WI38 (cell line): ENCODE measurements at regions not wholly inside any gene's neighbourhood (a gene's known extent, or its start where the extent isn't known, plus 50 kb on each side); places are given as distances from the start of the nearest gene placed in this dataset.

ENCODE experiments used
- H3K4me3 ChIP-seq: 2 replicates; pipeline ENCODE4 v1.5.1; 2011; ENCODE audit warnings: low read depth, mild to moderate bottlenecking, control low read depth, low read length
- TF ChIP-seq, protein P1 (sequence below): IDR thresholded peaks from 2 replicates; pipeline ENCODE4 v1.5.1; 2012; ENCODE audit warnings: low read depth, mild to moderate bottlenecking, control low read depth, low read length

DNA sequence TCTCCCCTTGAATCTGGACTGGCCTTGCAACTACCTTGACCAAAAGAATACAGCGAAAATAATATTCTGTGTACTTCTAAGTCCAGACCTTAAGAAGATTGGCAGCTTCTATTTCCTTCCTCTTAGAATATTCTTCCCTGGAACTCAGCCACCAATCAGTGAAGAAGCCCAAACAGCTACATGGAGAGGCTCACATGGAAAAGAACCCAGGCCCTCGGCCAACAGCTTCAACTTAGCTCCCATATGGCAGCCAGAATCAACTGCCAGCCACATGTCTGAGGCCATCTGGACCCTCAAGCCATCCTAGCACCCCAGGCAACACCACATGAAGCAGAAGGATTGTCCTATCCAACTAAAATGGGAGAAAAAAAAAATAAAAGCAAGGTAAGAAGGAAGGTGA lies 178.8 kb downstream of the IBTK start:
- H3K4me3 ChIP-seq: no peak overlapping the region
- TF ChIP-seq, protein P1, sequence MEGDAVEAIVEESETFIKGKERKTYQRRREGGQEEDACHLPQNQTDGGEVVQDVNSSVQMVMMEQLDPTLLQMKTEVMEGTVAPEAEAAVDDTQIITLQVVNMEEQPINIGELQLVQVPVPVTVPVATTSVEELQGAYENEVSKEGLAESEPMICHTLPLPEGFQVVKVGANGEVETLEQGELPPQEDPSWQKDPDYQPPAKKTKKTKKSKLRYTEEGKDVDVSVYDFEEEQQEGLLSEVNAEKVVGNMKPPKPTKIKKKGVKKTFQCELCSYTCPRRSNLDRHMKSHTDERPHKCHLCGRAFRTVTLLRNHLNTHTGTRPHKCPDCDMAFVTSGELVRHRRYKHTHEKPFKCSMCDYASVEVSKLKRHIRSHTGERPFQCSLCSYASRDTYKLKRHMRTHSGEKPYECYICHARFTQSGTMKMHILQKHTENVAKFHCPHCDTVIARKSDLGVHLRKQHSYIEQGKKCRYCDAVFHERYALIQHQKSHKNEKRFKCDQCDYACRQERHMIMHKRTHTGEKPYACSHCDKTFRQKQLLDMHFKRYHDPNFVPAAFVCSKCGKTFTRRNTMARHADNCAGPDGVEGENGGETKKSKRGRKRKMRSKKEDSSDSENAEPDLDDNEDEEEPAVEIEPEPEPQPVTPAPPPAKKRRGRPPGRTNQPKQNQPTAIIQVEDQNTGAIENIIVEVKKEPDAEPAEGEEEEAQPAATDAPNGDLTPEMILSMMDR: no peak

DNA sequence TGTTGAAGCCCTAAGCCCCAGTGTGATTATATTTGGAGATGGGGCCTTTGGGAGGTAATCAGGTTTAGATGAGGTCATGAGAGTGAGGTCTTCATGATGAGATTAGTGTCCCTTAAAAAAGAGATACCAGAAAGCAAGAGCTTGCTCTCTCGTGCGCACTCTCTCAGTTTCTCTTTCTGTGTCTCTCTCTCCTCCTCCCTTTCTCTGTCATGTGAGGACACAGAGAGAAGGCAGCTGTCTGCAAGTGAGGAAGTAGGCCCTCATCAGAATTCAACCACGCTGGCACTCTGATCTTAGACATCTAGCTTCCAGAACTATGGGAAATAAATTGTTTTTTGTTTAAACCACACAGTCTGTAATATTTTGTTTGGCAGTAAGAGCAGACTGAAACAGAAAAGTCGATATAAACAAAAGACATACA lies 180.5 kb downstream of the IBTK start:
- H3K4me3 ChIP-seq: no peak overlapping the region
- TF ChIP-seq, protein P1: no peak

DNA sequence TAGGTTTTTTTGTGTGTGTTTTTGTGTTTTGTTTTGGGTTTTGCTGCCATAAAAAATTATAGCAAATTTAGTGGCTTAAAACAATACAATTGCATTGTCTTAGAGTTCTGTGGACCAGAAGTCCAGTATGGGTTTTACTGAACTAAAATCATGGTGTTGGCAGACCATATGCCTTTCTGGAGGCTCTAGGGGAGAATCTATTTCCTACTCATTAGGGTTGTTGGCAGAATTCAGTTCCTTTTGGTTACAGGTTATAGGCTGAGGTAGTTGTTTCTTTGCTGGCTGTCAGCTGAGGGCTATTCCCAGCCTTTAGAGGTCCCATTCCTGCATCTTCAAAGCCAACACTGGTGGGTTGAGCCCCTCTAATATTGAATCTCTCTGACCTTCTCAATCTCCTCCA lies 181.3 kb downstream of the IBTK start:
- TF ChIP-seq, protein P1: no peak
- no peak overlapping the region for H3K4me3 ChIP-seq

DNA sequence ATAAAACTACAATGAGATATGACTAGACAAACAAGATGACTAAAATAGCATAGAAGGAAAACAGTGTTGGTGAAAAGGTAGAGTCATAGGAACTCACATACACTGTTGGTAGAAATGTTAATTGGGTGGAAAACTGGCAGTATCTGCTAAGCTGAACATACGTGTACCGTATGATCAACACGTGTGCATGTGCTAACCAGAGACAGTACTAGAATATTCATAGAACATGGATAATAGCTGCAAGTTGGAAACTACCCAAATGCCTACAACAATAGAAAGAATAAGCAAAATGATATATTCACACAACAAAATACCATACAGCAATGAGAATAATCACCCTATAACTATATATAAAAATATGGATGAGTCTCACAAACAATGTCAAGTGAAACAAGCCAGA lies 184.0 kb downstream of the IBTK start:
- no peak overlapping the region for H3K4me3 ChIP-seq
- TF ChIP-seq, protein P1: no peak

DNA sequence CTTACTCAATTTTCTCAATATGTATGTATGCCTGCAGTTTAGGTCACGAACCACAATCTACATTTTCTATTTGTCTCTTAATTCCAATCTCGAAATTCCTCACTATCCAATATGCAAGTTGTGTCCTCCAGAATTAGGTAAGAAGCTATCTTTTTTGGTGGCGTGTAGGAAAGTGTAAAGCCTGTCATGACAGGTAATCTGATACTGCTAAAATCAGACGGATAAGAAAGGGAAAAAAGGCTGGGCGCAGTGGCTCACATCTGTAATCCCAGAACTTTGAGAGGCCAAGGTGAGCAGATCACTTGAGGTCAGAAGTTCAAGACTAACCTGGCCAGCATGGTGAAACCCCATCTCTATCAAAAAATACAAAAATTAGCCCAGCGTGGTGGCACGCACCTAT lies 185.3 kb downstream of the IBTK start:
- TF ChIP-seq, protein P1: no peak
- no peak overlapping the region for H3K4me3 ChIP-seq

DNA sequence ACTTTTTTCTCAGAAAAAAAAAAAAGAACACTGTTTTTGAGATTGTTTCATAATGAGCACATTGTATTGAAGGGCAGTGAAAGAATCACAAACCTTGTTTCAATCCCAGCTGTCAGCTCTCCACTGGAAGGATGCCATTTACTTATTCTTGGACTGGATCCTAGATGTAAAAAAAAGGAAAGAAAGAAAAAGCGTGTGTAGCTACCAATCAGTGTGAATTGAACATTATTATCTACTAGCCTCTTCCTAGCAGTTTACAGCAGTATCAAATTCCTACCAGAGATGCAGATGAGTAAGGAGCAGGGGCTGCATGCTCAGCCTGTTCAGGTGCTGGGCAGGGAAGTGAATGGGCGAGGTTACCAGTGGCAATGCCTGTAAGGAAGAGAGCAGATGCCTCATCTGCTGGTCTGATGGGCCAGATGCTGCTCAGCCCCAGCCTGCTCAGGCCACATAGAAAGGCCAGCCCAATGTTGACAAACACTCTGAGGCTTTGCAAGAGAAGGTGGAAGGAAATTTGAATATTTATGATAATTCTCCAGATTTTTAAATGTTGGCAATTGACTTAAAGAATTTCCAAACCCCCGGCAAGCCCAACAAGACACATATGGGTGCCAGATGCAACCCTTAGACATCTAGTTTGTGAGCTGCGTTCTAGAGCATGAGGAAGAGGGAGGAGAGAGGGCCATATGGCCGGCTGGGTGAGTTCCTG lies 189.5 kb downstream of the IBTK start:
- TF ChIP-seq, protein P1: no peak
- no peak overlapping the region for H3K4me3 ChIP-seq

DNA sequence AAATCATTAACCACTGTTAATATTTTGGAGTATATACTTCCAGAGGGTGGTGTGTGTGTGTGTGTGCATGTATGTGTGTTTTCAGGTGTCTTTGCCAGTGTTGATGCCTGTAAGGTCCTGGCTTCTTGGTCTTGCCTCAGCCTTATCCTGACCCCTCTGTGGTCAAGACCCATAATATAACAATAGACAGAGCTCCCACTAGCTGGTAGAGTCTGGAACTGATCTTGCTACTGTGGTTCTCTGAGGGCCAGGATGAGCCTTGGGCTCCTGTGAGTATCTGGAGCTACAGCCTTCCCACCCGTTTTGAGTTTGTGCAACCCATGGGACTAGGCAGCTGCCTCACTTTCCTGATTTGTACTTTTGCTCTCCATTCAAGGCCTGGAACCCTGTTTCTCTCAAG lies 191.0 kb downstream of the IBTK start:
- H3K4me3 ChIP-seq: no peak overlapping the region
- TF ChIP-seq, protein P1: no peak
